GM18951 (cell line): ENCODE measurements at regions not wholly inside any gene's neighbourhood (a gene's known extent, or its start where the extent isn't known, plus 50 kb on each side); places are given as distances from the start of the nearest gene placed in this dataset.

ENCODE experiments used
- POLR2A ChIP-seq: IDR thresholded peaks from 4 replicates; pipeline ENCODE4 v1.6.1; 2011; ENCODE audit warnings: mild to moderate bottlenecking; ENCODE audit not compliant: insufficient read length, insufficient read depth; ENCODE audit errors: extremely low read depth
- in situ Hi-C: fragments of 300-500 bp; cut with MboI; formaldehyde crosslinking; loops from one replicate; pipeline ENCODE4 v1.12.0; 2022; ENCODE audit warnings: low sequenced_read_pairs, mixed read lengths, inconsistent platforms; ENCODE audit not compliant: unreplicated experiment

GRCh38 chr11:25901415-25901814, 430.5 kb upstream of the ANO3 start:
- no peak for TF ChIP-seq POLR2A
- in situ Hi-C loops: no loop called here

- in situ Hi-C loops: no loop called here
- no peak for TF ChIP-seq POLR2A
These were observed 429.5 kb upstream of the ANO3 start for GRCh38 chr11:25902476-25902875.

GRCh38 chr11:25908726-25909125, 423.2 kb upstream of the ANO3 start:
- in situ Hi-C loops: no loop called here
- TF ChIP-seq POLR2A: no peak

- in situ Hi-C loops: no loop called here
- TF ChIP-seq POLR2A: no peak
These were observed 421.8 kb upstream of the ANO3 start for GRCh38 chr11:25910086-25910485.

GRCh38 chr11:25920356-25920755, 411.6 kb upstream of the ANO3 start:
- no peak for TF ChIP-seq POLR2A
- in situ Hi-C loops: no loop called here

- no peak for TF ChIP-seq POLR2A
- in situ Hi-C loops: no loop called here
These were observed 407.3 kb upstream of the ANO3 start for GRCh38 chr11:25924586-25924985.

GRCh38 chr11:25925359-25925758, 406.6 kb upstream of the ANO3 start:
- in situ Hi-C loops: no loop called here
- TF ChIP-seq POLR2A: no peak

- no peak for TF ChIP-seq POLR2A
- in situ Hi-C loops: no loop called here
These were observed 404.4 kb upstream of the ANO3 start for GRCh38 chr11:25927411-25927953.

GRCh38 chr11:25928076-25928475, 403.9 kb upstream of the ANO3 start:
- in situ Hi-C loops: no loop called here
- no peak for TF ChIP-seq POLR2A

GRCh38 chr11:25938952-25939351, 393.0 kb upstream of the ANO3 start:
- in situ Hi-C loops: no loop called here
- TF ChIP-seq POLR2A: no peak

GRCh38 chr11:25939691-25940090, 392.2 kb upstream of the ANO3 start:
- no peak for TF ChIP-seq POLR2A
- in situ Hi-C loops: no loop called here

- no peak for TF ChIP-seq POLR2A
- in situ Hi-C loops: no loop called here
These were observed 390.6 kb upstream of the ANO3 start for GRCh38 chr11:25941353-25941752.

GRCh38 chr11:25943031-25943430, 388.9 kb upstream of the ANO3 start:
- in situ Hi-C loops: no loop called here

GRCh38 chr11:25943777-25944661, 387.9 kb upstream of the ANO3 start:
- in situ Hi-C loops: no loop called here
- no peak for TF ChIP-seq POLR2A

More at GRCh38 chr11:25943031-25943430, 388.9 kb upstream of the ANO3 start:
- TF ChIP-seq POLR2A: no peak
